Nephron progenitor cell (in vitro differentiated cells): ENCODE measurements at regions not wholly inside any gene's neighbourhood (a gene's known extent, or its start where the extent isn't known, plus 50 kb on each side); places are given as distances from the start of the nearest gene placed in this dataset.
"Not testable (repeated sequence)": the region's sequence is repeated elsewhere in the genome, so short reads cannot be mapped to it uniquely, and the experiment has no call there.

ENCODE experiments used
- DNase-seq: peaks from one replicate; pipeline ENCODE4 v3.0.0; 2021
- H3K27ac Mint-ChIP-seq: 2 replicates; pipeline ENCODE4 v1.8.0; 2021; ENCODE audit warnings: mild to moderate bottlenecking, moderate library complexity, mixed read lengths
- H3K27me3 Mint-ChIP-seq: 2 replicates; pipeline ENCODE4 v1.8.0; 2021; ENCODE audit warnings: mild to moderate bottlenecking, low read depth, mixed read lengths; ENCODE audit not compliant: poor library complexity
- H3K36me3 Mint-ChIP-seq: 2 replicates; pipeline ENCODE4 v1.8.0; 2021; ENCODE audit warnings: low read depth, mixed read lengths
- H3K4me1 Mint-ChIP-seq: 2 replicates; pipeline ENCODE4 v1.8.0; 2021; ENCODE audit warnings: mixed read lengths
- H3K4me3 Mint-ChIP-seq: 2 replicates; pipeline ENCODE4 v1.8.0; 2021; ENCODE audit warnings: mild to moderate bottlenecking, moderate library complexity, mixed read lengths
- H3K9me3 Mint-ChIP-seq: 2 replicates; pipeline ENCODE4 v1.8.0; 2021; ENCODE audit warnings: mild to moderate bottlenecking, moderate library complexity, mixed read lengths
- CTCF ChIP-seq: fragments of 200-600 bp; sonication (generic); IDR thresholded peaks from 2 replicates; pipeline ENCODE4 v1.5.0; 2021; ENCODE audit warnings: antibody characterized with exemption

GRCh38 chr10:35274498-35275060, 61.7 kb upstream of the CCNY start:
- Mint-ChIP-seq H3K36me3 (no peaks in the 10 kb centered on the region), H3K27ac (no peak overlapping the region), H3K27me3 (peaks cover 3% of the 10 kb centered on the region), H3K9me3 (no peaks in the 10 kb centered on the region), H3K4me3 (no peak overlapping the region), H3K4me1 (peaks cover 33% of the 10 kb centered on the region)
- no peak for TF ChIP-seq CTCF
- DNase-seq = no peak

GRCh38 chr10:35276889-35277288, 59.4 kb upstream of the CCNY start:
- H3K4me3 Mint-ChIP-seq = no peak overlapping the region

GRCh38 chr10:35280246-35280645, 56.1 kb upstream of the CCNY start:
- not testable (repeated sequence) for H3K36me3 Mint-ChIP-seq, H3K27ac Mint-ChIP-seq, H3K4me3 Mint-ChIP-seq, DNase-seq, H3K4me1 Mint-ChIP-seq, H3K27me3 Mint-ChIP-seq
- peaks cover 12% of the 10 kb centered on the region for H3K9me3 Mint-ChIP-seq

More at GRCh38 chr10:35276889-35277288, 59.4 kb upstream of the CCNY start:
- DNase-seq = no peak
- Mint-ChIP-seq H3K27me3 (peaks cover 8% of the 10 kb centered on the region), H3K4me1 (peaks cover 12% of the 10 kb centered on the region), H3K9me3 (peaks cover 12% of the 10 kb centered on the region), H3K36me3 (no peaks in the 10 kb centered on the region), H3K27ac (no peak overlapping the region)
- no peak for TF ChIP-seq CTCF
